ENCODE measurements at regions not wholly inside any gene's neighbourhood (a gene's known extent, or its start where the extent isn't known, plus 50 kb on each side); places are given as distances from the start of the nearest gene placed in this dataset.

DNA sequence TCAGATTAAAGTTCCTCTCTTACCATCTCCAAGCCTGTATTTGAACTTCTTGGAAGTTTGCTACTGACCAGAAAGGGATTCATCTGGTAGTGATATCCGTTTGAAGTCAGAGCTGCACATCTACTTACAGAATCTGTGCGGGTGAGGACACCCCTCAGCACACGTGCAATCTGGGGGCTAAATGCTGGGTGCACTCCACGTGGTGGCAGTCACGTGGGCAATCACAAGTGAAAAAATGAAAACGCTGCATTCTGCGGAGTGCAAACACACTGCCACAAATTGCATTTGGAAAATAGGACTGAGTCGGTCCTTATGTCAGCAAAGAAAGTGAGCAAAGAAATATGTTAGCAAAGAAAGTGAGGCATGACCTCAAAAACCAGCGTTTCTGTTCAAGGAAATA is 76.1 kb upstream of the GYPC start:
- DNase-seq (ENCODE audit: low spot score), result no peak

DNA sequence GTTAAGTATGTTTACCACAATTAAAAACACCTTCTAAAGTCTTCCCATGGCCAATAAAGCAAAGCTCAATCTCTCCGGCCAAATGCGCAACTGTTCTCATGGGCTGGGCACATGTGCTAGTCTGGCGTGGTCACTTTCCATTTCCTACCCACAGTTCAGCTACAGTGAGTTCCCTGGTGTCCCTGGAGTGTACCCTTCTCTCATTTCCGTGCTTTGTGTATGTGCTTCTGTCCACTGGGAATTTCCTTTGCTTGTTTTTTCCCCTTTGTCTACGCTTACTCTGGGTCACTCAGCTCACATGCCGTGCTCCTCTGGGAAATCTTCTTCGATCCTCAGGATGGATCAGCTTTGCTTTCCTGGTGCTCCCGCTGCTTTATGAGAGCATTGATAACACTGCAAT is 69.6 kb upstream of the GYPC start:
- DNase-seq (ENCODE audit: low spot score), result no peak

DNA sequence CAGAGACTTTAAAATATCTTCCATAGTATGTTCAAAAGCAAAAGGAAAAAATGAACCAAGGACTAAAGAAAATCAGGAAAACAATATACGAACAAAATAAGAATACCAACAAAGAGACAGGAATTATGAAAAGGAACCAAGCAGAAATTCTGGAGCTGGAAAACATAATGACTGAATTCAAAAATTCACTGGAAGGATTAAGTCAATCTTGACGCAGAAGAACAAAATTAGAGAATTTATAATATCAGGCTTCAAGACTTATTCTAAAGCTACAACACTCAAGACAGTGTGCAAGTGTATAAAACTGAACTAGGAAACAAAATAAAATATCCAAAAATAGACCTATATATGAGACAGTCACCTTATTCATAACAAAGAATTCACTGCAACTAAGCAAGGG is 56.9 kb upstream of the GYPC start:
- no peak for DNase-seq (ENCODE audit: low spot score)

DNA sequence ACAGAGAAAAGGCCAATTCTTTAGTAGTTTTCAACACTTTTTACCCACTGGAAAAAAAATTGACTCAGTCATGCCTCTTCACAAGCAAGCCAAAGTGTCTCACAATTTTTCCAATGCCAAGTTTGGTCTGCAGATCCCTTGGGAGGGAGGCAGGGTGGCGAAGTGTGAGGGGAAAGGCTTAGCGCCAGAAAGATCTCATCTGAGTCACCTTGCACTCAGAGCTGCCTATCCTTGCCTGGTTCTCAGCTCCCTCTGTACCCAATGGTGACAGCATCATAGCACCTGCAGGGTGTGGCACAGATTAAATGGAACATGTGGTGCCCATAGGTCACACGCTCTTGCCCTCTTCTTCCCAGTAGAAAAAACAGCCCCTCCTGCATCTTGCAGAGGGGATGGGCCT is 55.2 kb upstream of the GYPC start:
- no peak for DNase-seq (ENCODE audit: low spot score)

DNA sequence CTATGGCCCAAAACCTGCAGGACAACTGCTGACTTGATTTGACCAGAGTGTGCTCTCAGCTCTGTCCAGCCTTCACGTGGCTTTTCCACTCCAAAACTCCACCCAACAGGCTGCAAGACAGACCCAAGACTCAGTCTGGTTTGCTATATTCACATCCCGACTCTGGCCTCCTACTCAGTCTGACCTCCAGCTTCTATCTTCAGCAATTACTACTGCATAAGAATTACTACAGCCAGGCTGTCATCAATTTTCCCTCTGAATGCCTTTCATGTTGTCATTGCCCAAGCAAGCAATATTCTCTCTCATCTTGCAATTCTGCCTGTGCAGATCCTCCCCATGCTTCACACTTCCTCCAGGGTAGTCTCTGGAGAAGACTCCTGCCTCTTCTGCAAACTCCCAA is 53.6 kb upstream of the GYPC start:
- no peak for DNase-seq (ENCODE audit: low spot score)

All from putamen (tissue), 1 donor.